AG08396 (cell line): ENCODE measurements at regions not wholly inside any gene's neighbourhood (a gene's known extent, or its start where the extent isn't known, plus 50 kb on each side); places are given as distances from the start of the nearest gene placed in this dataset.
"Not testable (repeated sequence)": the region's sequence is repeated elsewhere in the genome, so short reads cannot be mapped to it uniquely, and the experiment has no call there.

Source experiments
- DNase-seq: peaks from one replicate; pipeline ENCODE4 v3.0.0; 2012; ENCODE audit warnings: low spot score, mixed read lengths

- DNase-seq: no peak
Observed at GRCh38 chr12:114616081-114616480, 67.9 kb downstream of the TBX3 start.

GRCh38 chr12:114614040-114614439 lies 69.9 kb downstream of the TBX3 start:
- DNase-seq: no peak

- no peak for DNase-seq
Observed at GRCh38 chr12:114612062-114612461, 71.9 kb downstream of the TBX3 start.

- no peak for DNase-seq
Observed at GRCh38 chr12:114611145-114612018, 72.6 kb downstream of the TBX3 start.

GRCh38 chr12:114608509-114608908 lies 75.5 kb downstream of the TBX3 start:
- no peak for DNase-seq

GRCh38 chr12:114605918-114606317 lies 78.1 kb downstream of the TBX3 start:
- no peak for DNase-seq

- no peak for DNase-seq
Observed at GRCh38 chr12:114604606-114605005, 79.4 kb downstream of the TBX3 start.

- not testable (repeated sequence) for DNase-seq
Observed at GRCh38 chr12:114600584-114600983, 83.4 kb downstream of the TBX3 start.

- DNase-seq: no peak
Observed at GRCh38 chr12:114598111-114598510, 85.9 kb downstream of the TBX3 start.

GRCh38 chr12:114592946-114593345 lies 91.0 kb downstream of the TBX3 start:
- DNase-seq: no peak

GRCh38 chr12:114588061-114588460 lies 95.9 kb downstream of the TBX3 start:
- no peak for DNase-seq

GRCh38 chr12:114580306-114580705 lies 103.7 kb downstream of the TBX3 start:
- DNase-seq: no peak

GRCh38 chr12:114579389-114579788 lies 104.6 kb downstream of the TBX3 start:
- DNase-seq: no peak

GRCh38 chr12:114562654-114563053 lies 121.3 kb downstream of the TBX3 start:
- no peak for DNase-seq

GRCh38 chr12:114555451-114555850 lies 128.5 kb downstream of the TBX3 start:
- DNase-seq: no peak

- DNase-seq: no peak
Observed at GRCh38 chr12:114547636-114548035, 136.3 kb downstream of the TBX3 start.

GRCh38 chr12:114530417-114530816 lies 124.5 kb upstream of the TBX5 start:
- no peak for DNase-seq

- no peak for DNase-seq
Observed at GRCh38 chr12:114529966-114530365, 124.0 kb upstream of the TBX5 start.

- no peak for DNase-seq
Observed at GRCh38 chr12:114528766-114529165, 122.8 kb upstream of the TBX5 start.

- DNase-seq: not testable (repeated sequence)
Observed at GRCh38 chr12:114521160-114521559, 115.2 kb upstream of the TBX5 start.

- DNase-seq: no peak
Observed at GRCh38 chr12:114512351-114512750, 106.4 kb upstream of the TBX5 start.

- DNase-seq: peak; percentile 77
Observed at GRCh38 chr12:114508529-114509129, 102.7 kb upstream of the TBX5 start.

GRCh38 chr12:114506651-114507050 lies 100.7 kb upstream of the TBX5 start:
- peak; percentile 37 for DNase-seq

- peak; percentile 55 for DNase-seq
Observed at GRCh38 chr12:114504311-114504710, 98.4 kb upstream of the TBX5 start.
